ENCODE measurements at regions not wholly inside any gene's neighbourhood (a gene's known extent, or its start where the extent isn't known, plus 50 kb on each side); places are given as distances from the start of the nearest gene placed in this dataset.

- no peak overlapping the region for H3K56ac ChIP-seq (ENCODE audit: extremely low read depth, insufficient read depth, low read length)
- no peak overlapping the region for H2BK20ac ChIP-seq (ENCODE audit: low read depth, low read length)
- H3K36me3 ChIP-seq (ENCODE audit: control insufficient read depth, insufficient read depth, low read length) = no peaks in the 10 kb centered on the region
- no TSS peak for BruUV-seq (replicated peaks)
- H3K4me1 ChIP-seq (ENCODE audit: control insufficient read depth, insufficient read depth, low read length) = no peaks in the 10 kb centered on the region
- CTCF ChIA-PET = no interaction called here
- no peak overlapping the region for H3K14ac ChIP-seq (replicated peaks; ENCODE audit: low read depth, low read length)
- H3K18ac ChIP-seq (ENCODE audit: low read depth, low read length) = no peak overlapping the region
- H3K4me2 ChIP-seq (ENCODE audit: low read depth, low read length) = no peak overlapping the region
- no peaks in the 10 kb centered on the region for H3K9me1 ChIP-seq (ENCODE audit: insufficient read depth, low read length)
- no peak overlapping the region for H2BK5ac ChIP-seq (ENCODE audit: low read depth, low read length, poor library complexity, severe bottlenecking)
- no peaks in the 10 kb centered on the region for H3K27me3 ChIP-seq (ENCODE audit: control insufficient read depth, insufficient read depth, low read length)
- H2BK15ac ChIP-seq (ENCODE audit: low read depth, low read length) = no peak overlapping the region
- no peak for TF ChIP-seq FOS (IDR thresholded peaks at IDR 0.05; ENCODE audit: low read depth, low read length)
- TF ChIP-seq CHD1 (IDR thresholded peaks at IDR 0.05; ENCODE audit: low read depth, low read length) = no peak
- H3K4ac ChIP-seq (ENCODE audit: low read depth, low read length) = no peak overlapping the region
- no peaks in the 10 kb centered on the region for H3K79me1 ChIP-seq (ENCODE audit: low read depth in 1 of 2, low read length in 2 of 2)
- H4K91ac ChIP-seq (ENCODE audit: insufficient read depth, low read depth, low read length) = no peak overlapping the region
- DNase-seq (no peak), ATAC-seq (ENCODE audit: low read depth) (no peak)
- H3K9ac ChIP-seq (ENCODE audit: low read depth, low read length) = no peak overlapping the region
- no peak overlapping the region for H2AK5ac ChIP-seq (ENCODE audit: low read depth, low read length)
- H3K4me3 ChIP-seq (ENCODE audit: insufficient read depth, low read depth, low read length) = no peak overlapping the region
- H3K9me3 ChIP-seq (ENCODE audit: control insufficient read depth, insufficient read depth, low read length) = peaks cover 9% of the 10 kb centered on the region; the same call in 1 of the 2 replicates
- no peak overlapping the region for H3K23ac ChIP-seq (ENCODE audit: low read depth, low read length)
- 15% methylated on average over 4 of the region's 5 CpGs; no CpG with 5 or more reads in 1 of the 2 experiments for WGBS, 2 experiments (ENCODE audit: extremely low coverage in 2 of 2, insufficient read length in 1 of 2)
- no peak overlapping the region for H2AFZ ChIP-seq (replicated peaks; ENCODE audit: low read length, poor library complexity)
- POLR2A ChIA-PET (ENCODE audit: unreplicated experiment) = no interaction called here
- no peak overlapping the region for H2AK9ac ChIP-seq (replicated peaks; ENCODE audit: low read depth, low read length, poor library complexity)
- H4K5ac ChIP-seq (ENCODE audit: low read depth, low read length) = no peak overlapping the region
- intact Hi-C loops (cut with micrococcal nuclease) = no loop called here
- no peak overlapping the region for H3K27ac ChIP-seq (ENCODE audit: insufficient read depth, low read length)
- no peak overlapping the region for H2BK120ac ChIP-seq (ENCODE audit: low read depth, low read length)
- dilution Hi-C loops (cut with HindIII; ENCODE audit: low sequenced_read_pairs, unreplicated experiment) = no loop called here
- in situ Hi-C loops (cut with MboI; ENCODE audit: low sequenced_read_pairs) = no loop called here
- H4K8ac ChIP-seq (ENCODE audit: low read depth in 2 of 2, low read length in 2 of 2) = no peak overlapping the region
- H4K20me1 ChIP-seq (ENCODE audit: insufficient read depth, low read length) = no peaks in the 10 kb centered on the region
Observed at GRCh38 chr2:22491442-22491841, 893.5 kb upstream of the KLHL29 start.

Data from IMR-90 (cell line).